Large intestine (tissue), 3 donors: ENCODE measurements at regions not wholly inside any gene's neighbourhood (a gene's known extent, or its start where the extent isn't known, plus 50 kb on each side); places are given as distances from the start of the nearest gene placed in this dataset.

Experiments
- DNase-seq, 2 donors: peaks; one replicate each; pipeline versions ENCODE4 v3.0.0 to v3.0.0-alpha.2; 2013
- H3K27ac ChIP-seq: one replicate; pipeline ENCODE4 v1.5.1; 2013; ENCODE audit warnings: low read length
- H3K27me3 ChIP-seq: 2 replicates; pipeline ENCODE4 v1.6.1; 2013; ENCODE audit warnings: low read length; ENCODE audit not compliant: control insufficient read depth, insufficient read depth
- H3K36me3 ChIP-seq: 2 replicates; pipeline ENCODE4 v1.6.1; 2013; ENCODE audit warnings: low read length; ENCODE audit not compliant: control insufficient read depth, insufficient read depth
- H3K4me1 ChIP-seq: one replicate; pipeline ENCODE4 v1.6.1; 2013; ENCODE audit warnings: low read length; ENCODE audit not compliant: control insufficient read depth, insufficient read depth
- H3K4me3 ChIP-seq: one replicate; pipeline ENCODE4 v1.5.1; 2013; ENCODE audit warnings: low read length
- H3K9me3 ChIP-seq: one replicate; pipeline ENCODE4 v1.6.1; 2013; ENCODE audit warnings: mild to moderate bottlenecking, low read depth, low read length, moderate library complexity; ENCODE audit not compliant: control insufficient read depth
- WGBS: methylation state at CpG from one replicate; pipeline ENCODE4 v1.1.5; 2013; ENCODE audit warnings: low lambda C conversion rate; ENCODE audit not compliant: insufficient coverage; 5-methylcytosine and 5-hydroxymethylcytosine counted together

GRCh38 chr4:20049889-20050288, 201.8 kb upstream of the SLIT2 start:
- H3K36me3 ChIP-seq, result no peaks in the 10 kb centered on the region
- DNase-seq, result no peak
- no peak overlapping the region for H3K4me3 ChIP-seq
- WGBS, result 100% methylated on average over 1 of the region's 3 CpGs
- no peaks in the 10 kb centered on the region for H3K9me3 ChIP-seq
- no peak overlapping the region for H3K27ac ChIP-seq
- no peaks in the 10 kb centered on the region for H3K4me1 ChIP-seq
- H3K27me3 ChIP-seq, result no peaks in the 10 kb centered on the region

- Histone ChIP-seq H3K4me1 (no peaks in the 10 kb centered on the region), H3K27me3 (no peaks in the 10 kb centered on the region), H3K36me3 (no peaks in the 10 kb centered on the region), H3K4me3 (no peak overlapping the region), H3K9me3 (no peaks in the 10 kb centered on the region), H3K27ac (no peak overlapping the region)
- no peak for DNase-seq
- WGBS, result 93% methylated on average over 2 of the region's 3 CpGs
These were observed 204.6 kb upstream of the SLIT2 start for GRCh38 chr4:20046931-20047677.

DNA sequence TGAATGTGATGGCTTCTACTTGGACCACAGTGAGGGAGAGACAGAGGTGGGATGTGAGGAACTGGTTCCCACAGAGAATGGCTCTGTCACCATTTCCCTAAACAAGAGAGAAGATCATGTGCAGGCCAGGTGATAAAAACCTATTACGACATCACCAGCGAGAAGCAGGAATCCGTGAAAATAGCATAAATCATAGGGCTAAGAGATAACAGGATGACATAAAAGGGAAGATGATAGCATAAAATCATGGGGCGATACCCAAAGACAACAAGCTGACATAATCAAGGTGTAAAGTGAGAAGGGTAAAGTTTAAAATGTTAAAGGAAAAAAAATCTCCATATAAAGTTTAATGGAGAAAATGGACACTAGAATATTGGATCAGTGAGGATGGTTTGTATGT, 205.5 kb upstream of the SLIT2 start:
- WGBS, result 39% methylated on average over 2 of the region's 4 CpGs
- Histone ChIP-seq H3K4me1 (no peaks in the 10 kb centered on the region), H3K27me3 (no peaks in the 10 kb centered on the region), H3K36me3 (no peaks in the 10 kb centered on the region), H3K4me3 (no peak overlapping the region), H3K27ac (no peak overlapping the region), H3K9me3 (no peaks in the 10 kb centered on the region)
- DNase-seq, result no peak

- no peaks in the 10 kb centered on the region for H3K36me3 ChIP-seq
- 90% methylated on average over 2 of the region's 3 CpGs for WGBS
- H3K4me1 ChIP-seq, result no peaks in the 10 kb centered on the region
- no peaks in the 10 kb centered on the region for H3K9me3 ChIP-seq
- no peak for DNase-seq
- no peak overlapping the region for H3K27ac ChIP-seq
- H3K4me3 ChIP-seq, result no peak overlapping the region
- no peaks in the 10 kb centered on the region for H3K27me3 ChIP-seq
These were observed 206.7 kb upstream of the SLIT2 start for GRCh38 chr4:20044966-20045365.

- Histone ChIP-seq H3K36me3 (no peaks in the 10 kb centered on the region), H3K4me3 (no peak overlapping the region), H3K9me3 (no peaks in the 10 kb centered on the region), H3K27me3 (no peaks in the 10 kb centered on the region), H3K4me1 (no peaks in the 10 kb centered on the region), H3K27ac (no peak overlapping the region)
- DNase-seq, result no peak
- WGBS, result 48% methylated on average over 2 of the region's 2 CpGs
These were observed 207.2 kb upstream of the SLIT2 start for GRCh38 chr4:20044502-20044911.

DNA sequence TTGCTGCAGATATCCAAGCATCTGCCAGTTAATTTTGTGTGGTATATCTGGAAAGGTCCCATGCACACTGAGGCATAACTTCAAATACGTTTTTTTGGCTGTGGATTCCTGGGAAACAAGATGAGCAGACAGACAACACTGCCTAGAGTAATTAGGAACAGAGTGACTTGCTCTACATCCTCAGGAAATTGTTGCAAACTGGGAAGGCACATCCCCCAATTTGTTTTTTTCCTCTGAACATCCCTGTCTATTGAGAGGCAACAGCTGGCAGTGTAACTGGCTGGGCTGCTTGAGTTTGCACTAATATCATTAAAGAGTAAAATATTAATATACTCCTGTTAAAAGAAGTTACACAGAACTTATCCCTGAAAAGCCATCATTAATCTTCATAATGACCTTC, 207.7 kb upstream of the SLIT2 start:
- Histone ChIP-seq H3K9me3 (no peaks in the 10 kb centered on the region), H3K27ac (no peak overlapping the region), H3K36me3 (no peaks in the 10 kb centered on the region), H3K4me1 (no peaks in the 10 kb centered on the region), H3K27me3 (no peaks in the 10 kb centered on the region), H3K4me3 (no peak overlapping the region)
- DNase-seq, result peak in 1 of 2 donors; percentile 2
- 40% methylated on average over 1 of the region's 1 CpG for WGBS

DNA sequence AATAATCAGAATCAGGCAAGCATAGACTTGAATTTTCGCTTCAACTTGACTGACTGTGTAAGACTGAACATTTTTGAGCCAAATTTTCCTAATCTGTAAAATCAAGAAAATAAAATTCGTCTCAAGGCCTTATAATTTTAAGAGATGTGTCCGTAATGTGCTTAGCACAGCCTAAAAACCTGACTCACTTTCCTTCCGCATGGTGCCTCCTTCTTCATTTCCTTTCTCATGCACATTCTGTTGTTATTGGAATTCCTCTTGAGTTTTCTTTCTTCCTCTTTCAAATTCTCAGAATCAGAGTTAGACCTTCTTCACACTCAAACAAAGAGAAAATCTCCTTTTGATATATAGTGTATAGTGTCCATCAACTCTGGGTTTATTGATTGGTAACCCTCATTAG, 208.9 kb upstream of the SLIT2 start:
- Histone ChIP-seq H3K4me3 (no peak overlapping the region), H3K27ac (no peak overlapping the region), H3K9me3 (no peaks in the 10 kb centered on the region), H3K36me3 (no peaks in the 10 kb centered on the region), H3K27me3 (no peaks in the 10 kb centered on the region), H3K4me1 (no peaks in the 10 kb centered on the region)
- WGBS, result 87% methylated on average over 3 of the region's 4 CpGs
- DNase-seq, result no peak

- 100% methylated on average over 1 of the region's 2 CpGs for WGBS
These were observed 209.8 kb upstream of the SLIT2 start for GRCh38 chr4:20041839-20042407.

GRCh38 chr4:20037745-20038144, 214.0 kb upstream of the SLIT2 start:
- no peaks in the 10 kb centered on the region for H3K9me3 ChIP-seq
- DNase-seq, result no peak
- no peak overlapping the region for H3K27ac ChIP-seq
- H3K4me3 ChIP-seq, result no peak overlapping the region
- no peaks in the 10 kb centered on the region for H3K27me3 ChIP-seq
- WGBS, result 60% methylated on average over 1 of the region's 3 CpGs
- no peaks in the 10 kb centered on the region for H3K4me1 ChIP-seq
- no peaks in the 10 kb centered on the region for H3K36me3 ChIP-seq

More at GRCh38 chr4:20041839-20042407, 209.8 kb upstream of the SLIT2 start:
- no peak overlapping the region for H3K4me3 ChIP-seq
- DNase-seq, result no peak
- no peak overlapping the region for H3K27ac ChIP-seq
- H3K4me1 ChIP-seq, result no peaks in the 10 kb centered on the region
- no peaks in the 10 kb centered on the region for H3K27me3 ChIP-seq
- H3K9me3 ChIP-seq, result no peaks in the 10 kb centered on the region
- H3K36me3 ChIP-seq, result no peaks in the 10 kb centered on the region

- DNase-seq, result no peak
- no peak overlapping the region for H3K27ac ChIP-seq
- H3K36me3 ChIP-seq, result no peaks in the 10 kb centered on the region
- no peaks in the 10 kb centered on the region for H3K4me1 ChIP-seq
- no peaks in the 10 kb centered on the region for H3K9me3 ChIP-seq
- no peak overlapping the region for H3K4me3 ChIP-seq
- no peaks in the 10 kb centered on the region for H3K27me3 ChIP-seq
These were observed 221.6 kb upstream of the SLIT2 start for GRCh38 chr4:20030108-20030507.

DNA sequence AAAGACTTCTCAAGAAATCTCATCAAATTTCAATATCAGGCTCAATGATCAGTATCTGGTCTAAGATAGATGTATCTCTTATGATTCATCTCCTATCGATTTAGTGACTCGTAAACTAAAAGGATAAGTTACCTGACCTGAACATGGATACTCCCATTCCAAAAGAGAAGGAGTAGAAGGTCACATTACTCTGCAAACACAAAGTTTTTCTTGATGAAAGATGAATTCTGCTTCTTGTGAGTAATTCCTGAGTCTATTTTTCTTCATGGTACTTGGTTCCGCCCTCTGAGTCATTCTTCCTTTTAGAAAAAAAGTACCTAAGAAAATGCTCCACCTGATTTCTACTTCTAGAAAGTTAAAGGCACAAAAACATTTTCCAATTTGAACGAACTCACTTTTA, 223.1 kb upstream of the SLIT2 start:
- H3K27ac ChIP-seq, result no peak overlapping the region
- no peaks in the 10 kb centered on the region for H3K36me3 ChIP-seq
- no peaks in the 10 kb centered on the region for H3K9me3 ChIP-seq
- no peaks in the 10 kb centered on the region for H3K4me1 ChIP-seq
- DNase-seq, result no peak
- no CpG with 5 or more reads among the region's 4 CpGs for WGBS
- H3K27me3 ChIP-seq, result no peaks in the 10 kb centered on the region
- no peak overlapping the region for H3K4me3 ChIP-seq
